PC-9 (cell line): ENCODE measurements at regions not wholly inside any gene's neighbourhood (a gene's known extent, or its start where the extent isn't known, plus 50 kb on each side); places are given as distances from the start of the nearest gene placed in this dataset.

ENCODE experiments used
- BruUV-seq: library from RNA; stranded (reverse); fragments of 400-500 nt; replicated peaks from 2 replicates; lab custom pipeline; 2021; lab: Mats Ljungman, UMichigan
- CTCF ChIA-PET: fragments of 300-600 bp; sonication (Branson Sonifier 250); formaldehyde crosslinking; loops from one replicate; lab custom pipeline; 2022; ENCODE audit warnings: antibody characterized with exemption; lab: Charles Lee
- POLR2A ChIA-PET: fragments of 300-600 bp; sonication (Branson Sonifier 250); formaldehyde crosslinking; loops from one replicate; lab custom pipeline; 2022; ENCODE audit warnings: antibody characterized with exemption; ENCODE audit not compliant: unreplicated experiment; lab: Charles Lee
- DNase-seq, 2 experiments: peaks; one replicate each; pipeline versions ENCODE4 v3.0.0 to v3.0.0-alpha.2; 2015 to 2022; ENCODE audit warnings: mixed read lengths in 1 of 2
- H2AFZ ChIP-seq: fragments of 200-600 bp; sonication (generic); 2 replicates; pipeline ENCODE4 v1.8.1; 2017; ENCODE audit warnings: antibody characterized with exemption
- H3F3A ChIP-seq: fragments of 200-600 bp; sonication (generic); 2 replicates; pipeline ENCODE4 v1.8.1; 2017; ENCODE audit warnings: antibody characterized with exemption, mild to moderate bottlenecking, low read depth; ENCODE audit not compliant: insufficient read depth
- H3K27ac ChIP-seq: fragments of 200-600 bp; sonication (generic); 2 replicates; pipeline ENCODE4 v1.6.1; 2016; ENCODE audit warnings: mixed run types
- H3K27me3 ChIP-seq: fragments of 200-600 bp; sonication (generic); 2 replicates; pipeline ENCODE4 v1.6.1; 2016; ENCODE audit warnings: low read depth, mixed run types; ENCODE audit not compliant: insufficient read depth
- H3K36me3 ChIP-seq: fragments of 200-600 bp; sonication (generic); 2 replicates; pipeline ENCODE4 v1.6.1; 2016; ENCODE audit warnings: low read depth, mixed run types
- H3K4me1 ChIP-seq: fragments of 200-600 bp; sonication (generic); replicated peaks from 2 replicates; pipeline ENCODE4 v1.6.1; 2016; ENCODE audit warnings: mixed run types; ENCODE audit not compliant: insufficient read depth
- H3K4me2 ChIP-seq: fragments of 200-600 bp; sonication (generic); 2 replicates; pipeline ENCODE4 v1.6.1; 2017; ENCODE audit warnings: mixed run types
- H3K4me3 ChIP-seq: fragments of 200-600 bp; sonication (generic); 2 replicates; pipeline ENCODE4 v1.6.1; 2016; ENCODE audit warnings: mixed run types
- H3K79me2 ChIP-seq: fragments of 200-600 bp; sonication (generic); 2 replicates; pipeline ENCODE4 v1.6.1; 2017; ENCODE audit warnings: low read depth, mixed run types
- H3K9me2 ChIP-seq: fragments of 200-600 bp; sonication (generic); 2 replicates; pipeline ENCODE4 v1.8.1; 2017; ENCODE audit warnings: mild to moderate bottlenecking; ENCODE audit not compliant: insufficient read depth
- H3K9me3 ChIP-seq: fragments of 200-600 bp; sonication (generic); 2 replicates; pipeline ENCODE4 v1.8.1; 2016; ENCODE audit warnings: low read depth; ENCODE audit not compliant: insufficient read depth
- H4K20me1 ChIP-seq: fragments of 200-600 bp; sonication (generic); 2 replicates; pipeline ENCODE4 v1.8.1; 2017; ENCODE audit not compliant: insufficient read depth
- CTCF ChIP-seq: fragments of 200-600 bp; sonication (generic); conservative IDR thresholded peaks from 2 replicates; pipeline ENCODE4 v1.6.1; 2017; ENCODE audit warnings: mixed run types, antibody characterized with exemption, mild to moderate bottlenecking, moderate library complexity
- EZH2 ChIP-seq: fragments of 200-600 bp; sonication (generic); IDR thresholded peaks from 2 replicates; pipeline ENCODE4 v1.8.0; 2017; ENCODE audit warnings: antibody characterized with exemption, low read depth
- intact Hi-C: fragments of 100-400 bp; cut with micrococcal nuclease; formaldehyde crosslinking; loops from one replicate; pipeline ENCODE4 v1.10.0; 2022; ENCODE audit not compliant: unreplicated experiment

DNA sequence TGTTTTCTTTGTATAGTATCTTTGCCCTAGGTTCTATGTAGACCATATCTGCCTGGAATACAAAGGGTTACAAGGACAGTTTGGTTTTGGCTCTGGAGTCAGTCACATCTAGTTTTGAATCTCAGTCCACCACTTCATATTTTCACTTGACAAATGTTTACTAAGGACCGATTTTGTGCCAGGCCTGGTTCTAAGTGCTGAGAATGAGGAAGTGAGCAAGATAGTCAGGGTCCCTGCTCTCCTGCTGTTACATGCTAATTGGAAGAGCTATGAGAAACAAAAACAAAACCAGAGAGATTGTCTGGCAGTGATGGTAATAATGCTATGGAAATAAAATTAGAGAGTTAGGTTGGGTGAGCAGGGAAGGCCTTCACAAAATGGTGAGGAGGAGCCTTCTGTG is 66.1 kb upstream of the ARHGAP20 start:
- POLR2A ChIA-PET = no interaction called here
- DNase-seq = peak in 1 of 2 experiments; percentile 26
- no peak overlapping the region for H2AFZ ChIP-seq
- H3K79me2 ChIP-seq = no peaks in the 10 kb centered on the region
- CTCF ChIA-PET = no interaction called here
- H3K27me3 ChIP-seq = no peaks in the 10 kb centered on the region
- H3K36me3 ChIP-seq = no peaks in the 10 kb centered on the region
- TF ChIP-seq CTCF = no peak
- no peak for TF ChIP-seq EZH2
- H3K27ac ChIP-seq = no peak overlapping the region
- BruUV-seq = no TSS peak
- intact Hi-C loops = no loop called here
- H4K20me1 ChIP-seq = no peaks in the 10 kb centered on the region
- H3K9me3 ChIP-seq = no peaks in the 10 kb centered on the region
- H3K4me1 ChIP-seq = no peaks in the 10 kb centered on the region
- no peaks in the 10 kb centered on the region for H3F3A ChIP-seq
- H3K4me2 ChIP-seq = no peak overlapping the region
- no peaks in the 10 kb centered on the region for H3K9me2 ChIP-seq
- H3K4me3 ChIP-seq = no peak overlapping the region

GRCh38 chr11:110777775-110778174 is 65.5 kb upstream of the ARHGAP20 start:
- H3K4me3 ChIP-seq = no peak overlapping the region
- TF ChIP-seq EZH2 (no peak), CTCF (no peak)
- no peak overlapping the region for H3K27ac ChIP-seq
- H3K4me2 ChIP-seq = no peak overlapping the region
- no peaks in the 10 kb centered on the region for H3K27me3 ChIP-seq
- no peaks in the 10 kb centered on the region for H3F3A ChIP-seq
- H3K79me2 ChIP-seq = no peaks in the 10 kb centered on the region
- no peak overlapping the region for H2AFZ ChIP-seq
- POLR2A ChIA-PET = no interaction called here
- no peaks in the 10 kb centered on the region for H3K9me2 ChIP-seq
- H4K20me1 ChIP-seq = no peaks in the 10 kb centered on the region
- no TSS peak for BruUV-seq
- intact Hi-C loops = no loop called here
- DNase-seq = peak in 1 of 2 experiments; percentile 39
- H3K4me1 ChIP-seq = no peaks in the 10 kb centered on the region
- H3K9me3 ChIP-seq = no peaks in the 10 kb centered on the region
- H3K36me3 ChIP-seq = no peaks in the 10 kb centered on the region
- CTCF ChIA-PET = no interaction called here

- no peak for TF ChIP-seq CTCF
- TF ChIP-seq EZH2 = no peak
- CTCF ChIA-PET = no interaction called here
- POLR2A ChIA-PET = no interaction called here
- Histone ChIP-seq H3K27me3 (no peaks in the 10 kb centered on the region), H2AFZ (no peak overlapping the region), H3K27ac (no peak overlapping the region), H3K4me2 (no peak overlapping the region), H3K79me2 (no peaks in the 10 kb centered on the region), H3K4me1 (no peaks in the 10 kb centered on the region), H3K9me3 (no peaks in the 10 kb centered on the region), H3K4me3 (no peak overlapping the region), H3K36me3 (no peaks in the 10 kb centered on the region), H3F3A (no peaks in the 10 kb centered on the region), H4K20me1 (no peaks in the 10 kb centered on the region), H3K9me2 (no peaks in the 10 kb centered on the region)
- no peak for DNase-seq
- intact Hi-C loops = no loop called here
- no TSS peak for BruUV-seq
Measured at GRCh38 chr11:110776081-110776480, 63.8 kb upstream of the ARHGAP20 start.
